ENCODE measurements at regions not wholly inside any gene's neighbourhood (a gene's known extent, or its start where the extent isn't known, plus 50 kb on each side); places are given as distances from the start of the nearest gene placed in this dataset.
A peak's percentile ranks its signal among the peaks of the same experiment; 100 is the strongest.
"Not testable (repeated sequence)": the region's sequence is repeated elsewhere in the genome, so short reads cannot be mapped to it uniquely, and the experiment has no call there.

DNA sequence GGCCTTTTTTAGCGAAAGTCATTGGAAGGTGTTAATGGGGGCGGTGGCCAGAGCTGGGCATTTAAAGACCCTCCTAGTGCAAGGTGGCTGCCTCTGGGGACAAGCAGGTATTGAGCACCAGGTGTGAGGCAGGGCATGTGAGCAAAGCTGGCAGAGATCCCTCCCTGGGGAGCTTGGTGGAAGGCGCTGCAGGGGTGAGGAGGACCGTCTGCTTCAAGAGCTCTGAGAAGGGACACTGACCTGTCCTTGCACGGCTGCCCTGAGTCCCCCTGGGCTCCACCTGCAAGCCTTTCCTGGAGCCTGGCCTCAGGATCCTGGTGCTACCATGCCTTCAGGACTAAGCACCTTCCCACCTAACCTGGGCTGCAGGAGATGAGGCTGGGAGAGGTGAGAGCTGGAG, 127.0 kb upstream of the CIBAR2 start:
- no peak for DNase-seq (ENCODE audit: low spot score)

DNA sequence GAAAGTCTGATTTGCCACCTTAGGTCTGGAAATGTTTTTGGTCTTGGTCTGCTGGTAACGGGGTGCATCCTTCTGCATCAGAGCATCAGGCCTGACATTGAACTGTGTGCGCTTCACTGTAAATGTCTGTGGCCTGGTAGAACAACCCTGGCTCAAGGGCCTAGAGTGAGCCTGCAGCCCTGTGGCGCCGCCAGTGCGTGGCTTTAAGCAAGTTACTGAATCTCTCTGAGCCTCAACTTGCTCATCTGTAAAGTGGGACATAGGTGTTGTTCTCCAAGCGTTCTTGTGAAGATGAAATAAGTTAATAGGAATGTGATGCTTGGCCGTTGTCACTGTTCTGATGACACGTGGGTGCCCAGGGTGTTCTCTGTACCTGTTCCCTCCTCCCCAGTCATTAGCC, 127.6 kb upstream of the CIBAR2 start:
- no peak for DNase-seq (ENCODE audit: low spot score)

DNA sequence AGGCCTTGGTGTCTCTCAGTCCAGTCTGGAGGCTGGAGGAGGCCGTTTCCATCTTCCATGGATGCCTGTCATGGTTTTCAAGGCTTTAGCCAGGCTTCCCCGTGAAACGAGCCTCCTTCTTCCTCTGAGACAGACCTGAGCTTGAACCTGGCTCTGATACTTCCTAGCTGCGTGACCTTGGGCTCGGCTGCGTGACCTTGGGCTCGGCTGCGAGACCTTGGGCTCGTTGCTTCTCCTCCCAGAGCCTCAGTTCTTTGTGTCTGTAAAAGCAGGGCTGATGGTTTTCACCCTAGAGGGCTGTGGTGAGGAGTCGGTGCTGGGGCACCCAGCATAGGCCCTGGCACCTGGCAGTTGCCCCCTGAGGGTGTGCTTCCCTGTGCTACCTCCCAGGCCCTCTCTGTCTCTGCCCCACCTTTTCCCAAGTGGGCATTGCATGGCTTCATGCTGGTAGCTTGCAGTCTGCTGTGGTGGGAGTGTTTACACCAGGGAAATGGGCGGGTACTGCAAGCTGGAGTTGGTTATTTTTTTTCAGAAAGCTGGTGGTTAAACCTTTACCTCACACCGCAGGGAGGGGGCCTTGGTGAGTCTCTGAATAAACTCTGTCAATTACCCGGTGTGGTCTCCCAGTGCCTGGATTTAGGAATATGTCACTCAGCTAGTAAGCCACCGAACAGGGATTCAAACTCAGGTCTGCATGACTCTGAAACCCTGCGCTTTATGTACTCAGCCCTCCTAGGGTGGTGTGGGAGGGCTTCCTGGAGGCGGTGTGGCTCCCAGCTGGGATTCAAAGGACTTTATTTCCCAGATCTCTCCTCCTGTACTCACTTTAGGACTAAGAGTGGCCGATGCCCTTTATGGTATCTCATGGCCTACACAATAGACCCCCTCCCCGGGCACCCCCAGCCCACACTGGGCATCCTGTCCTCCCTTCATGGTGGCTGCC, 129.0 kb upstream of the CIBAR2 start:
- no peak for DNase-seq (ENCODE audit: low spot score)

GRCh38 chr16:85242140-85242539, 129.9 kb upstream of the CIBAR2 start:
- DNase-seq (ENCODE audit: low spot score) = no peak

DNA sequence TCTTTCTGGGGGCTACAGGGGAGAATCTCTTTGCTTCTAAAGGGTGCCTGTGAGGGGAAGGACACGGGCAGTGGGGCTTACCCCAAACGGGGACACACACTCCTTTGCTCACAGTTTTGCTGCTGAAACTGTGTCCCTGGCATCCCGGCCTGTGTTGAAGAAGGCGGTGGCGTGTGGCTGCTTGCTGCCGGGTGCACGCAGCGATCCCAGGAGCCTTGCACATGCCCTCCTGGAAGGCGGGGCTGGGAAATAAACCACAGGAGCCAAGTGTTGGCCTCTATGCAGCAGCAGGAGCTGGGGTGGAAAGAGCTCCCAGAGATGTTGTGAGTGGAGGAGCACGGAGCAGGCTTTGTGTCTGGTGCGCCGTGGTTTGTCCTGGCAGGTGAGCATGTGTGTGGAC, 131.0 kb upstream of the CIBAR2 start:
- DNase-seq (ENCODE audit: low spot score) = no peak

- not testable (repeated sequence) for DNase-seq (ENCODE audit: low spot score)
These were observed 132.2 kb upstream of the CIBAR2 start for GRCh38 chr16:85244452-85244851.

- DNase-seq (ENCODE audit: low spot score) = peak; percentile 50
These were observed 133.3 kb upstream of the CIBAR2 start for GRCh38 chr16:85245307-85246172.

- no peak for DNase-seq (ENCODE audit: low spot score)
These were observed 134.2 kb upstream of the CIBAR2 start for GRCh38 chr16:85246473-85246872.

GRCh38 chr16:85246973-85247372, 134.7 kb upstream of the CIBAR2 start:
- no peak for DNase-seq (ENCODE audit: low spot score)

DNA sequence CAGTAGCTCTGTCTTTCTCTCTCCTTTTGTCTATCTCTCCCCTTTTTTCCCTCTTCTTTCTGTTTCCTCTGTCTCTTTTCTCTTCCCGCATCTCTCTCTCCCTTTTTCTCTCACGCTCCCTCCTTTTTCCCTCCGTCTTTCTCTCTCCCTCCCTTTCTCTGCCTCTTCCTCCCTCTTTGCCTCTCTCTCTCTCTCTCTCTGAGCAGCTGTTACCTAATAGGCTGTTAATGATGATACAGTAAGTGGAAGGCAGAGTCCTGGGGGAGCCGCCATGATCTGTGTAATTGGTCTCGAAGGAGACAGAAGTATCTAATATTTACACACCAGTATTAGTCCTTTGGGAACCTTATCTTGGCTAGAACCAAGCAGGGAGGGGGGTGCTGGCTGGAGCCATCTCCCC, 136.1 kb upstream of the CIBAR2 start:
- no peak for DNase-seq (ENCODE audit: low spot score)

GRCh38 chr16:85248857-85249256, 136.6 kb upstream of the CIBAR2 start:
- DNase-seq (ENCODE audit: low spot score) = no peak

DNA sequence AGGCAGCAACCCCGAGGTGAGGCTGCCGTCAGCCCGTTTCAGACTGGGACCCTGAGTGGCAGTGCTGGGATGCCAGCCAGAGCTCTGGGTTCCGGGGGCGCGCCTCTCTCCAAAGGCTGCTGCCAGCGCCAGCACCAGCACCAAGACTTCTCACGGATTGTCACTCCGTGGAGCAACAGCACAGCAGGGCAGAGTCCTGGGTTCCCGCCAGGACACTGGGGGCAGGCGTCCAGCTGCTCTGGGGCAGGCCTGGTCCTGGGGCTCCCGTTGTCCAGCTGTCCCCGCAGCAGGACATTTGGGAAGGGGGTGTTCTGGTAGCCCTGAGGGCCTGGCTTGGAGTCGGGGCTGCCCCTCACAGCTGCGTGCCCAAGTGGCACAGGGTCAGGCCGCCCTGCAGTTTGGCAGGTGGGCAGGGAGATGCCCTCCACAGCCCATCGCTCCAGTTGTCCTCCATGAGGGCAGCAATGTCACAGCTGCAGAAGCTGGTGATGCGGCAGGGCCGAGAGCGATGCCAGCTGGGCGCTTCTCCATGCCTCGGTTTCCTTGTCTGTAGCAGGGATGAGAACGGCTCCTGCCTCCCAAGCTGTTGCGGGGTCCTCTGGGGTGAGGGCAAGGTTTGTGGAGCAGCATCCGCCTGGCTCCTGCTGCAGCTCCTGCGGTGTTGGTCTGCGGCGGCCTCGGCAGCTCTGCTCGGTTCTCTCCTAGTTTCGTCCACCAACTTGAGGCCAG, 137.3 kb upstream of the CIBAR2 start:
- DNase-seq (ENCODE audit: low spot score) = no peak

GRCh38 chr16:85250147-85250463, 137.8 kb upstream of the CIBAR2 start:
- DNase-seq (ENCODE audit: low spot score) = no peak

DNA sequence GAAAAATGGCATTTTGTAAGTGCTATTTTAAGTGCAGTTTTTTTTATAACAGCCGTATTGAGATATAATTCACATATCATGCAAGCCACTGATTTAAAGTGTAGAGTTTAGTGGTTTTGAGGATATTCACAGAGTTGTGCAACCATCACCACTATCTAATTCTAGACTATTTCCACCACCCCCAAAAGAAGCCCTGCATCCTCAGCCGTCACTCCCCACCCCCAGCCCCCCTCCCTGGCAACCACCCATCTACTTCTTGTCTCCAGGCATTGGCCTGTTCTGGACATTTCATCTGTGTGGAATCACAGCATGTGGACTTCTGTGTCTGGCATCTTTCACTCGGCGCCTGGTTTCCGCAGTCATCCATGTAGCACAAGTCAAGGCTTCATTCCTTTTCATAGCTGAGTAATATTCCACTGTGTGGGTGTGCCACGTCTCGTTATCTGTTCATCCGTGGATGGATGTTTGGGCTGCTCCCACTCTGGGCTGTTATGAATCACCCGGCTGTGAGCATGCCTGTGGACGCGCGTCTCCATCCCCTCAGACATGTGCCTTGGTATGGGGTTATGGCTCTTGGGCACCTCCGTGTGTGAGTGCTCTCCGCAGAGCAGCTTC, 138.4 kb upstream of the CIBAR2 start:
- DNase-seq (ENCODE audit: low spot score) = no peak

DNA sequence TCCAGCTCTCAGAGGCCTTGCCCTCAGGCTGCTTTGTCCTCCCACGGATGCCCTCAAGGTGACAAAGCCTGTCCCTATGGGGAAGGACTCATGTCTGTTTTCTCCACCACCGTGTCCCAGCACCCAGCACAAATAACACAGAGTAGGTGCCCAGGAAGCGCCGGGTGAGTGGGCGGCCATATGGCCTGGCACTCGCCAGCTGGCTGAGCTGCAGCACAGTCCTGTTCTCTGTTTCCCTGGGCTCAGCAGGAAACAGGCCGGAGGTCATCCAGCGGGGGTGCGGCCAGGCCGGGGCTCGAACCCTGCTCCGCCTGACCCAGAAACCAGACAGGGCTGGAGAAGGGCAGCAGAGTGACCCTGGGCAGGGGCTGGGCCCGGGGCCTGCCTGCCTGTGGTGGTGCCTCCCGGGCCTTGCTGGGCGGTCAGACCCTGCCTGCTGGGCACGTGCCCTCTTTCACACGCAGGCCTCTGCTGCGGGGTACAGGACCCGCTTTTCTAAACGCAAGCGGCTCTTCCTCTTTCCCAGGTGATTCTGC, 139.0 kb upstream of the CIBAR2 start:
- no peak for DNase-seq (ENCODE audit: low spot score)

- no peak for DNase-seq (ENCODE audit: low spot score)
These were observed 139.7 kb upstream of the CIBAR2 start for GRCh38 chr16:85252014-85252413.

DNA sequence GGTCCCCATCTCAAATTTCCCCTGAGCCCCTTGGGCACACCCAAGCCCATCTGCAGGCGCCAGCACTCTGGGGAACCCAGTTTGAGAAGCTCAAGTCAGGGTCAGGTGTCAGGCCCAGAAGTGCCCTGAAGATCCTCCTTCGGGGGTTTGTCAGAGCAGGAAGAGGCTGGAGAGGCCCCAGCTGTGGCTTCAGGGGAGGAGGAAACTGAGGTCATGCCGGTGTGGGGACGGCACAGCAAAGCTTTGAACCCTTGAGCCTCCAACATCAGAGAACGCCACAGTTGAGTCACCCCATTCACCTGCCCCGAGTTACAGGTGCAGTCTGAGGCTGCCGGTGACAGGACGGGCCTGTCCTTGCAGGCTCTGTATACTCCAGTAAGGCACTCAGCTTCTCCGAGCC, 140.2 kb upstream of the CIBAR2 start:
- no peak for DNase-seq (ENCODE audit: low spot score)

GRCh38 chr16:85253084-85253941, 141.0 kb upstream of the CIBAR2 start:
- peak; percentile 45 for DNase-seq (ENCODE audit: low spot score)

DNA sequence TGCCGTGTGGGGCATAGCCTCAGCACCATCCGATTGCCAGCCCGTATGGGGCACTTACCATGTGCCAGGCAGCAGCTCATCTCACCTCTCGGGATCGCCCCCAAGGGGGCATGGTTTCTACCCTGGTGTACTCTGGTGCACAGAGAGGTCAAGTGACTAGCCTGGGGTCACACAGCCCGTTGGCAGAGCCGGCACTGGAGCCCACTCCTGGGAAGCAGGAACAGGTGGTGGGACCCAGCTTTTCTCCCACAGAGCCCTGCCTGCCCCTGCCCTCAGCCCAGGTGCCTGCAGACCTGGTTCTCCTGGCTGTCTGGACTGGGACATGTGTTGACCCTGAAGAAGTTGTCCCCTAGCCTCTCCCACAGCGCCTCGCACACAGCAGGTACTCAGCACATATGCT, 141.8 kb upstream of the CIBAR2 start:
- DNase-seq (ENCODE audit: low spot score) = no peak

GRCh38 chr16:85254921-85255320, 142.6 kb upstream of the CIBAR2 start:
- no peak for DNase-seq (ENCODE audit: low spot score)

DNA sequence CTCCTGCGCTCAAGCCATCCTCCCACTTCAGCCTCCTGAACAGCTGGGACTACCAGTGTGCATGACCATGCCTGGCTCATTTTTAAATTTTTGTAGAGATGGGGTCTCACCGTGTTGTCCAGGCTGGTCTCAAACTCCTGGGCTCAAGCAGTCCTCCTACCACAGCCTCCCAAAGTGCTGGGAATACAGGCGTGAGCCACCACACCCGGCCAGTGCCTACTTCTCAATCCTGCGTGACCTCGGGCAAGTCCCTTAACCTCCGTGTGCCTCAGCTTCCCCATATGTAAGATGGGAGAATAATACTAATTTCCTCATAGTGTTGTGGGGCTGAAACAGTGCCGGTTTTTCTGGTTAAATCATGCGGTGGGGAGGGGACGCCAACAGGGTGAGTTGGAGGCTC, 143.5 kb upstream of the CIBAR2 start:
- no peak for DNase-seq (ENCODE audit: low spot score)
